Ovary (tissue), 3 donors: ENCODE measurements at regions not wholly inside any gene's neighbourhood (a gene's known extent, or its start where the extent isn't known, plus 50 kb on each side); places are given as distances from the start of the nearest gene placed in this dataset.

Experiments used
- EP300 ChIP-seq: sonication (generic); formaldehyde crosslinking; IDR thresholded peaks from one replicate; pipeline ENCODE4 v1.6.1; 2017; ENCODE audit warnings: antibody characterized with exemption
- TF ChIP-seq, protein P1 (sequence below), 3 donors: fragments of 450-650 bp in 2 of 3; fragments of 200-600 bp in 1 of 3; IDR thresholded peaks; one replicate each; pipeline versions ENCODE4 v1.5.1 to v1.8.0; 2016 to 2022; ENCODE audit warnings: antibody characterized with exemption in 3 of 3, mild to moderate bottlenecking in 1 of 3
- donor health status: DM: no; HTN: no; CAD: no.

DNA sequence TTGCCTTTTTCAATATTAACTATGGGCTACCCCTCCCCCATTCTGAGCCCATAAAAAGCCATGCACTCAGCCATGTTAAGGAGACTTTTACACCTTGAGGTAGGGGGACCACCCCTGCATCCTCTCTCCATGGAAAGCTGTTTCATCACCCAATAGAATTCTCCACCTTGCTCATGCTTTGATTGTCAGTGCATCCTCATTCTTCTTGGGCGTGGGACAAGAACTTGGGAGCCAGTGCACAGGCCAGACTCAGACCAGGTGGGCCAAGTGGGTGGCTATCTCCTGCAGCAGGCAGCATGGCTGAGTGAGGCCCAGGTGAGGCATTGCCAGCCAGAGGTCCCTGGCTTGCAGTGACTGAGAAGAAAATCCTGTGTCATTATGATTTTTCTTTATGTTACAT, 357.4 kb upstream of the CDIN1 start:
- TF ChIP-seq, protein P1, sequence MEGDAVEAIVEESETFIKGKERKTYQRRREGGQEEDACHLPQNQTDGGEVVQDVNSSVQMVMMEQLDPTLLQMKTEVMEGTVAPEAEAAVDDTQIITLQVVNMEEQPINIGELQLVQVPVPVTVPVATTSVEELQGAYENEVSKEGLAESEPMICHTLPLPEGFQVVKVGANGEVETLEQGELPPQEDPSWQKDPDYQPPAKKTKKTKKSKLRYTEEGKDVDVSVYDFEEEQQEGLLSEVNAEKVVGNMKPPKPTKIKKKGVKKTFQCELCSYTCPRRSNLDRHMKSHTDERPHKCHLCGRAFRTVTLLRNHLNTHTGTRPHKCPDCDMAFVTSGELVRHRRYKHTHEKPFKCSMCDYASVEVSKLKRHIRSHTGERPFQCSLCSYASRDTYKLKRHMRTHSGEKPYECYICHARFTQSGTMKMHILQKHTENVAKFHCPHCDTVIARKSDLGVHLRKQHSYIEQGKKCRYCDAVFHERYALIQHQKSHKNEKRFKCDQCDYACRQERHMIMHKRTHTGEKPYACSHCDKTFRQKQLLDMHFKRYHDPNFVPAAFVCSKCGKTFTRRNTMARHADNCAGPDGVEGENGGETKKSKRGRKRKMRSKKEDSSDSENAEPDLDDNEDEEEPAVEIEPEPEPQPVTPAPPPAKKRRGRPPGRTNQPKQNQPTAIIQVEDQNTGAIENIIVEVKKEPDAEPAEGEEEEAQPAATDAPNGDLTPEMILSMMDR (IDR thresholded peaks at IDR 0.05), result no peak
- no peak for TF ChIP-seq EP300
